ENCODE measurements at regions not wholly inside any gene's neighbourhood (a gene's known extent, or its start where the extent isn't known, plus 50 kb on each side); places are given as distances from the start of the nearest gene placed in this dataset.
"Not testable (repeated sequence)": the region's sequence is repeated elsewhere in the genome, so short reads cannot be mapped to it uniquely, and the experiment has no call there.

DNA sequence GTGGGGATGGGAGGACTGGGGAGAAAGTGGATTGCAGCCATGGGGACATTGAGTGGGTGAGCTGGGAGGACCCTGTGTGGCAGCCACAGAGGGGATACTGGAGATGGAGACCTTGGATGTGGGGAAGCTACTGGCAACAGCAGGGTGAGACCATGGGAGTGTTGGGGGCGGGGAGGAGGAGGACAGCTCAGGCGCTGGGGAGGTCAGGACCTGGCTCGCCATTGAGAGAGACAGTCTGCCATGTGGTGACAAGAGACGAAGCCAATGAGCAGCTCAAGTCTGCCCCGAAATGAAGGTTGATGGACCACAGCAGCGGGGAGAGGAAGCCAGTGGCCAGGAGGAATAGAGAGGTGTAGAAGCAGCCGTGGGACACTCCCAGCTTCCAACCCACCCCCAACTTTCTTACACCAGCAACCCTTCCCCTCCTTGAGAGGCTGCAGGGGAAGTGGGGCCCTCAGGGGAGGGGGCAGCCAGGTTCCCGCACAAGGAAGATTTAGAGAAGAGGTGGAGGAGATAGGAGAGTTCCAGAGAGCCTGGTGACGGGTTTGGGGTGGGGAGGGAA, 118.1 kb downstream of the ASB7 start:
- DNase-seq (ENCODE audit: extremely low read depth in 1 of 2, low read depth in 1 of 2): no peak

DNA sequence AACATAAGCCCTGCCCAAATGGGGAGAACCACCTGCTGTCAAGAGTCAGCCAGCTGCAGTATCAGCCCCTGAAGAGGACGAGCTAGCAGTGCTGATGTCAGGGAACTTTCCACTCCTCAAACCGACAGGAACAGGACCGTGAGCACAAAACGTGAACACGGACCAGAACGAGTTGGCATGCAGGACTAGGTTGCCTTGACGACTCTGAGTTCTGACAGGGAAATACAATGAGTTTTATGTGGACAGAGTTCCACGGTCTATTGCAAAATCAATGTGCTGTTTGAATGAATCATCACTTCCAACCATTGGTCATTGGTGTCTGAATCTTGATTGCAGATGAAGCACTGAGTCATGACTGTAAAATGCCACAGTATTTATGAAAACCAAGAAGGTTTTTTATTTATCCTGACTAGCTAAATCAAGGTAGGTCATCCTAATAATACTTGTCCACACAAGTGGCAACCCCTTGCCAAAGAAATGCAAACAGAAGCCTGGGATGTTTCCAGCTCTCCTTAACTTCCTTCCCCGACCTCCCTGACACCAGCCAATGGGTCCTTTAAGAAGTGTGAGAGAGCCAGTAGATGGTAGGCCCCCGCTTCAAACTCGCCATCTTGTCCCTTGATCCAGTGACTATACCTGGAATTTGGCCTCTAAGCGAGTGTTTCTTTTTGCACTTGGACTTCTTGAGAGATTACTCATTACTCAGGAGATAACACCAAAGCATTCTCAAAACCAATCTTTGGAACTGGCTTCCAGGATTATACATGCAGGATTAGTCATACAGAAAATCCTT, 119.6 kb downstream of the ASB7 start:
- DNase-seq (ENCODE audit: extremely low read depth in 1 of 2, low read depth in 1 of 2): no peak

GRCh38 chr15:100722551-100723314, 120.3 kb downstream of the ASB7 start:
- DNase-seq (ENCODE audit: extremely low read depth in 1 of 2, low read depth in 1 of 2): no peak

DNA sequence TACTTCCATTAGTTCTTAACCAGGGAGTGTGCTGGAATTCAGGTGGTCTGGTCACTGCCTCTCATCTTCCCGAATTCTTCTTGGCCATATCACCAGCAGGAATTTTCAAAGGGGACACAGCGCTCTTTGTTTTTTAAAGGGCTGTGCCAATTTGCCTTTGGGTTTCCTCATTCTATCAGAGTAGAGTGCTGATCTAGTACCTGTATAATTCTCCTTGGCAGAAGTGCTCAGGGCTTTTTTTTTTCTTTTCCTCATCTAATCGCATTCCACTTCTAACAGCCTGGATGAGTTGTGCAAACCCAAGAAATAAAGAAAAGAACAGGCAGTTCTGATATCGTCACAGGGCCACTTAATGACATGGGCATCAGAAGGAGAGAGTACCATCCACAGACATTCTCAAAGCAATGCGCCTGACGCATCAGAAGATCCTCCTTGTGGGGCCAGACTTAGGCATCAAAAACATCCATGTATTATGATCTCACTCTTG, 121.0 kb downstream of the ASB7 start:
- DNase-seq (ENCODE audit: extremely low read depth in 1 of 2, low read depth in 1 of 2): no peak

DNA sequence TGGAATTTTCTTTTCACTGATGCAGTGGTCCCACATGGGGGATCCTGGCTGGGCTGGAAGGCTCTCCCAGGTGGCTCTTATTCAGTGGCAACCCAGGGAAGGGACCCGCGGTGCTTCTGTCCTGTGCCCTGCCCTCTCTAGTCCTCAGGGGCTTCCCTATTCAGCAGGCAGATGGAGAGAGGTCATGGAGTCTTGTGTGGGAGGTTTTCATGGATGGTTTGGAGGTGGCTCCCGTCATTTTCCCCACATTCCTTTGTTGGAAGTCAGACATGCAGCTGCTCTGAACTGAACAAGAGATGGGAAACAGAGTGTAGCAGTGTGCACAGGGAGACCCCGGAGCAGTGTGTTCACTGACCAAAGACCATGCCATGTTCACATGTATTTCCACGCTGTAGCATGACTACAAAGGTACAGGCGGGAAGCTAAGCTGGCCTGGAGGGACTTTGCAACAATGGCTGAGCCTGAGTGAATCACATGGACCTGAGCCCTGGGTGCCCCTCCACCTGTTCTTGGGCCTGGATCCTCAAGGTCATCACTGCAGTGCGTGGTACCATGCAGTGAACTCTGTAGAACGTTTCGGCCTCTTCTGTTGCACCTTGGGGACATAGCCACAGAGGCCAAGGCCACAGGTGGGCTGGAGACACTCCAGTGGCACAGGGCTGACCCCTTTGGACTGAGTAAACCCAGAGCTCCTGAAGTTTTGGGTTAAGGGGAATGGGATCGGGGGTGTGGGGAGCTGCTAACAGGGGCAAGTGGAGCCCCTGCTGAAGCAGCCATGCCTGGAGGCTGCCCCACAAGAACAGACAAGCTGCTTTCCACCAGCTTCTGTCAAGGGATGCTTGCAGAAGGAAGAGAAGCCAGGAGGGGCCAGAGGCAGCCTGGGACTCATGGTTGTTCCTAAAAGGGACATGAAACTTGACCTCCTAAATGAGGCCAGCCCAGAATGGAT, 123.0 kb downstream of the ASB7 start:
- DNase-seq (ENCODE audit: extremely low read depth in 1 of 2, low read depth in 1 of 2): no peak

DNA sequence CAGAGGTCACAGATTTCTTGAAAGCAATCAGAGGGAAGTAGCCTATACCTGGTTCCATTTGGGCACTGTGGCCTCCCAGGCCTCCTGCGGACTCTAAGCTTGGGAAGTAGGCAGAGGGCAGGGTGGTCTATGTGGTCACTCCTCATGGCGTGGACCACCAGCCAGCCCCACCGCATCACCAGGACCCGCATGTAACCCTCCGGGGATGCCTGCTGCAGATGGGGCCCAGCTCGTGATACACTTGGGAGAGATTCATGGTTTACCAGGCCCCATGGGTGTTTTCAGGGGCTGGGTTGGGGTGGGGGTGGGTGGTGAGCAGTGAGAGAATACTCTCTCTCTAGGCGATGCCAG, 123.7 kb downstream of the ASB7 start:
- DNase-seq (ENCODE audit: extremely low read depth in 1 of 2, low read depth in 1 of 2): no peak

DNA sequence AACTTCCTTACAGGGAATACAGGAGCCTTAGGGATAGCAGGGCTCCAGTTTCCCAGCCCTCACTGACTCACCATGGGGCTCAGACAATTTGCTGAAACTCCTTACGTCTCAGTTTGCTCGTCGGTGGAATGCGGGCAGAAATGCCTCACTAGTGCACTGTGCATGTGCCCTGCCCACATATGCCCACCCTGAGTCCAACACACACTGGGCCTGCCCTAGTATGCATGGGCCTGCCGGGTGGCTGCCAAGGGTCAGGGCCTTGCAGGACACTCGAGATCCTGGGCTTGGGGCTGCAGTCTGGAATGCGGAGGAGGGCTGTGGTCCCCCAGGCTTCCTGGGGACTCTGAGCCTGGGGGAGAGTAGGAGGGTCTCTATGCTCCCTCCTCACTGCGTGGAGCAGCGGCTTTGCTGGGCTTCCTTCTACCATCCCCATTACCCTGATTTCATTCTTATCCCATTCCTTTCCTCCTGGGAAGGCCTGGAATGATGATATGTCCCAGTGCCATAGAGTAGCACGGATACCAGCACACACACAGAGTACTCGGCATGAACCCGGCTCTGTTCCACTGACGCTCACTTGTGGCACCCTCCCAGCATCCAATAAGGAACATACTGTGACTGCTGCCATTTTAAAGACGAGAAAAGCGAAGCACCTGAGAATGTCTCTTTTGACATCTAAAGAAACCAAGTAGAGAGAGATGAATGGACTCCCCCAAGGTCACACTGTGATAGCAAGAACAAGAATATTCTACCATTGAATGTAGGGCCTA, 124.2 kb downstream of the ASB7 start:
- DNase-seq (ENCODE audit: extremely low read depth in 1 of 2, low read depth in 1 of 2): no peak

GRCh38 chr15:100727291-100727851, 125.0 kb downstream of the ASB7 start:
- no peak for DNase-seq (ENCODE audit: extremely low read depth in 1 of 2, low read depth in 1 of 2)

DNA sequence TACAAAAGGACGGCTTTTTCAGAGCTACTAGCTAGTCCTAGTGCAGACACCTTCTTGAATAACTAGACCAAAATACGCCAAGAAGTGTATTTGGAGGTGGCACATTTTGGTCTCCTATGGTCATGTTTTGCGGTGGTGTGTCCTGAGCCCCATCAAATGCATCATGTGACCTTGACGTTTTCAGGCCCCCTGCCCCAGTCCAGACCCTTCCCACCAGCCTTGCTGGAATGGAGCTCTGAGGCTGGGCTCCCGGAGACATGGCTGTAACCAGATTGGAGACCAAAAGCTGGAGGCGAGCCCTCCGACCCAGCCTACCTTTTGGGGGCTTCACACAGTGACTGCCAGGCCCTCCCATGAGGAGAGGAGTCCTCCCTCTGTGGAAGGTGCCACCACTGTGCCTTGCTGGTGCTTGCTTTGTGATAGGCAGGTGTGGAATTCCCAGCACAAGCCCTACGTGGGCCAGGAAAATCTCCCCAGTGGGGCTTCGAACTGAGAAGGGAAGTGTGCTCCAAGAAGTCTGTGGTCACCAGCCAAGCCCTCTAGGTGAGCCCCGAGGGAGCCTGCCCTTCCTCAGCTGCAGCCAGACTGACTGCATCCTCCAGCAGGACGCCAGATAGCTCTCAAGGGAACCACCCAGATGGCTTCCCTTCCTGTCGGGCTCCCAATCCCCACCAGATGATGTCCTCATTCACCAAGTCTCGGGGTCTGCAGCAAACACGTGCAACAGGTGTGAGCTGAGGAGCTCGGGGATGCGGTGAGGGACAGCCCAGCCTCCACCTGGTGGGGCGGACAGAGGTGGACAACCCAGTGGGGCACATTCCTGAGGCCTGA, 126.2 kb downstream of the ASB7 start:
- no peak for DNase-seq (ENCODE audit: extremely low read depth in 1 of 2, low read depth in 1 of 2)

GRCh38 chr15:100729461-100729860, 127.1 kb downstream of the ASB7 start:
- DNase-seq (ENCODE audit: extremely low read depth in 1 of 2, low read depth in 1 of 2): no peak

DNA sequence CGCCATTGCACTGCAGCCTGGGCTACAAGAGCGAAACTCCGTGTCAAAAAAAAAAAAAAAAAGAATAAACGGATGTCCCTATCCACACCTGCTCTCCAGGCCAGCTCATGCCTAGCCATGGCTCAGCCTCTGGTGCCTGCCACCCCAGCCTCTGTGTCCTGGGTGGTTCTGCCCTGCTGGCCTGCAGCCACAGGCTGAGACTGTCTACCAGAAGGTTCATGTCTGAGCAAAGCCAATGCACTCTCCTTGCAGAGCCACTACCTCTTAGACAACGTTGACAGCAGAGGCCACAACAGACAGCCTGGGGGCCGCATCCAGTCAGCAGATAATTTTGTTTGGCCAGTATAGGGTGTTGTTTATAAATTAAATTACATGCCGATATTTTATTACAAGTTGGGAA, 127.7 kb downstream of the ASB7 start:
- no peak for DNase-seq (ENCODE audit: extremely low read depth in 1 of 2, low read depth in 1 of 2)

GRCh38 chr15:100730655-100731266, 128.4 kb downstream of the ASB7 start:
- DNase-seq (ENCODE audit: extremely low read depth in 1 of 2, low read depth in 1 of 2): no peak

DNA sequence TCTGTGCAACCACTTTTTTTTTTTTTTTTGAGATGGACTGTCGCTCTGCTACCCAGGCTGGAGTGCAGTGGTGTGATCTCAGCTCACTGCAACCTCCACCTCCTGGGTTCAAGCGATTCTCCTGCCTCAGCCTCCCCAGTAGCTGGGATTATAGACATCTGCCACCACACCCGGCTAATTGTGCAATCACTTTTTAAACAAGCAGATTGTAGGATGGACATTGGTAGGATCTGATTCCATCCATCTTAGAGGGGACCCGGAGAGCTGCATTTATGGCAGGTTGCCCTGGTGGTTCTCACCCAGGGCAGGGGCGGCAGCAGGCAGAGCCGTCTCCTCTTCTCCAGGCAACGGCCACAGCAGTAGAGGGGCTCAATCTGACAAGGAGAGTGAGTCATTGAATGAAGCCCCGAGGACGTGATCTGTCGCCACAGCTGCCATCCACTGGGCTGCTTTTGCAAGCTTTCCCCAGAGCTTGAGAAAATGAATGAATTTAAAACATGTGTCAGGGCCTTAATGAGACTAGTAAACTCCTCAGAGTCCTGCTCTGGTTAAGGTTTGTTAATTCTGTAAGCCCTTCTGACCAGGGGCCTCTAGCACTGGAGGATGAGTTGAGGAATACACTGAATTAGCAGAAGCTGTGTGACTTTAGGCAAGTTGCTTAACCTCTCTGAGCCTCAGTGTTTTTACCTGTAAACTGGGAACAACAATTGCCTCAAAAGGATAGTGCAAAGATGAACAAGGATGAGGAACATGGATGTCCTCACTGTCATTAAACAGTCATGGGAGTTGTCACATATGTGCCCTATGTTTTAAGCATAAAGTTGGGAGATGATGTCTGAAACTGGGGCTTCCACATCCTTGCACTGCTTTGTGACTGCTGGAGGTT, 129.1 kb downstream of the ASB7 start:
- DNase-seq (ENCODE audit: extremely low read depth in 1 of 2, low read depth in 1 of 2): no peak

DNA sequence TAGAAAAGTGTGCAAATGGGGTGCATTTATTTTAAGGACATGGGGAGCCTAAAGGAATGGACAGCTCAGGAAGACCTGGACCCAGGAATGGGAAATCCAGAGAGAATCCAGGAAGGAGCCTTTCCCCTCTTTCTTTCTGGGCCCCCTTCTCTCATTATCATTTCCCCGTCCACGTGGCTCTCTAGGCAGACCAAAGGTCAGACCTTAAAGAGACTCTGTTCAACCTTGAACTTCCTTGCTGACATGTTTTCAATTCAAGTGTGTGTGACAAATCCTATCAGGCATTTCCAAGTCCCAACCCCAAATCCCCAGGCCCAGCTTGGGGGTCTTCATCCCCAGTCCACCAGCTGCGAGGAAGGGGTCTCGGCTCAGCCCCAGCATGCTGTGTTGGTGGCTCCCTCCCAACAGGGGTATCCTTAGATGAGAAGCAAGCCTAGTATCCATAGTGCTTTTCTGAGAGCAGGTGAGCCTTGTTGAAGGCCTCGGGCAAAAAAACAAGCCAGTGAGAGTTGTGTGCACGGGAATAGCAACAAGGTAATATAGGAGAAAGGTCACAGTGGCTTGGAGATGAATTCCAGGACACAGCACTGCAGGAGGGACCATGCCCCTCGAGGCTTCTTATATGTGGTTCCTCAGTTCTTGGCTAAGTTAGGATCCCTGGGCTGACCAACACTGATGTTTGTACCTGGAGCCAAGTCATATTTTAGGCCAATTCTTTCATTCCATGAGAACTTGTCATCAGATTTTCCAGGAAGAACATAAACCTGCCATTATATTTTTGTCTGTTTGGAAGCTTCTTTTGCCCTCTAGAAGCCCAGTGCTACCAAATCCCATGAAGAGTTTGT, 130.0 kb downstream of the ASB7 start:
- no peak for DNase-seq (ENCODE audit: extremely low read depth in 1 of 2, low read depth in 1 of 2)

DNA sequence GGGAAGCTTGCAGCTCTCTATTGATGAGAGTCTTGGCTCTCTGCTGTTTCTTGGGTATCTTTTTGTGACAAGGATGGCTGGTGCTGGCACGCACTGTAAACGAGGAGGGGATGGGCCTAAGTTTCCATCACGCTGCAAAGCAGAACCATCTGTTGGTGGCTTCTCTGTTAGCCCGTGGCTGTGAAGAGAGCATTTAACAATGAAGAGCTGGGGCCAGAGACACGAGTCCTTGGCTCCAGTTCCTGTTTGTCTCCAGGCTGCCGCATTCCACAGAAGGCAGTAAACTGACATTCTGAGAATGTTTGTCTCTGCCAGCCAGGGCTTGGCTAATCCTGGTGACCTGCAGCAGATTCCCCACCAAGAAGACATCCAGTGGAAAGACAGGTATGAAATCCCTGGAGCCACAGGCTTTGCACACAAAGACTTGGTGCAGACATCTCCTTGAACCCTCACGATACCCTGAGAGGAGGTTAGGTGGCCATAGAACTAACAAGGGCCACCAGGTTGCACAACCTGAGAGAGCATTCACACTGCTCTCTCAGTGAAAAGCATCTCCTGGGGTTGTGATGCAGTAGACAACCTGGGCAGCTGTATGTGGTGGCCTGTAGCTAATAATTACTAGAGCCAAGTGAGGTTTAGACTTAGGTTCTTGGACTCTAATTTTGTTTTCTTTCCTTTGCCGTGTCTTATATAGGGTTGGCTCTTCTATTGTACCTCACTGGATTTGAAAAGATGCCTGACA, 130.9 kb downstream of the ASB7 start:
- DNase-seq (ENCODE audit: extremely low read depth in 1 of 2, low read depth in 1 of 2): no peak

- not testable (repeated sequence) for DNase-seq (ENCODE audit: extremely low read depth in 1 of 2, low read depth in 1 of 2)
Observed at GRCh38 chr15:100733843-100734185, 131.4 kb downstream of the ASB7 start.
